ENCODE measurements at regions not wholly inside any gene's neighbourhood (a gene's known extent, or its start where the extent isn't known, plus 50 kb on each side); places are given as distances from the start of the nearest gene placed in this dataset.
A peak's percentile ranks its signal among the peaks of the same experiment; 100 is the strongest.

DNA sequence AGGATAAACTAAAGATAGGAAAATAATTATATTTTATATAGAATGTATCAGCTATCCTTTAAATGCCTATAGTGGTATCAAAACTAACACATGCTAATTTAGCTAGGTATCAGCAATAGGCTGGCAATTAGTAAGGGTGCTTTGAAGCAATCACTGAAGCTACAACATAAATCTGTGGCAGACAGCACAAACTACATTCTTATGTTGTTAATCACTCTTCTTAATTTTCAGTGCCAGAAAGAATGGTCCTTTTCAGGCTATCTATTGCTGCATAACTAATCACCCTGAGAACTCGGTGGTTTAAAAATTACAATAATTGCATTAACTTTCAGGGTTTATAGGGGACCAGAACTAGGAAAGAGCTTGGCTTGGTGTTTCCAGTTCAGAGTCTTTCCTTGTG is 963.1 kb downstream of the EFNB2 start:
- no peaks in the 10 kb centered on the region for H3K36me3 ChIP-seq
- H3K4me3 ChIP-seq (replicated peaks in 1 of 3): no peak overlapping the region
- intact Hi-C loops (cut with DNase I): no loop called here
- H3K27me3 ChIP-seq: no peaks in the 10 kb centered on the region
- H3K9me3 ChIP-seq: no peaks in the 10 kb centered on the region
- no peak overlapping the region for H3K27ac ChIP-seq
- H3K4me1 ChIP-seq: peaks cover 0 to 5% of the 10 kb centered on the region in 2 donors
- TF ChIP-seq POLR2A (IDR thresholded peaks at IDR 0.05): no peak
- no peak for TF ChIP-seq CTCF (IDR thresholded peaks at IDR 0.05)
- no peak for DNase-seq
- WGBS, 2 donors: 86% methylated on average over 1 of the region's 1 CpG

GRCh38 chr13:105569816-105570215 is 965.6 kb downstream of the EFNB2 start:
- H3K4me1 ChIP-seq: peaks cover 0 to 5% of the 10 kb centered on the region in 2 donors
- DNase-seq: no peak
- intact Hi-C loops (cut with DNase I): no loop called here
- H3K27me3 ChIP-seq: no peaks in the 10 kb centered on the region
- H3K4me3 ChIP-seq (replicated peaks in 1 of 3): no peak overlapping the region
- no peaks in the 10 kb centered on the region for H3K36me3 ChIP-seq
- no peaks in the 10 kb centered on the region for H3K9me3 ChIP-seq
- TF ChIP-seq CTCF (IDR thresholded peaks at IDR 0.05) (no peak), POLR2A (IDR thresholded peaks at IDR 0.05) (no peak)
- no peak overlapping the region for H3K27ac ChIP-seq
- WGBS, 2 donors: 94 to 95% methylated on average over 2 of the region's 2 CpGs

GRCh38 chr13:105567951-105568525 is 967.4 kb downstream of the EFNB2 start:
- 50 to 56% methylated on average over 7 of the region's 7 CpGs for WGBS, 2 donors
- H3K4me1 ChIP-seq: peaks cover 0 to 5% of the 10 kb centered on the region in 2 donors
- no peak overlapping the region for H3K4me3 ChIP-seq (replicated peaks in 1 of 3)
- peak; percentile 69 to 77 for DNase-seq
- H3K27ac ChIP-seq: peak overlapping the region; percentile 34 to 62 (median 56)
- H3K9me3 ChIP-seq: no peaks in the 10 kb centered on the region
- H3K36me3 ChIP-seq: no peaks in the 10 kb centered on the region
- TF ChIP-seq CTCF (IDR thresholded peaks at IDR 0.05): no peak
- TF ChIP-seq POLR2A (IDR thresholded peaks at IDR 0.05): no peak
- H3K27me3 ChIP-seq: no peaks in the 10 kb centered on the region
- intact Hi-C loops (cut with DNase I): no loop called here

DNA sequence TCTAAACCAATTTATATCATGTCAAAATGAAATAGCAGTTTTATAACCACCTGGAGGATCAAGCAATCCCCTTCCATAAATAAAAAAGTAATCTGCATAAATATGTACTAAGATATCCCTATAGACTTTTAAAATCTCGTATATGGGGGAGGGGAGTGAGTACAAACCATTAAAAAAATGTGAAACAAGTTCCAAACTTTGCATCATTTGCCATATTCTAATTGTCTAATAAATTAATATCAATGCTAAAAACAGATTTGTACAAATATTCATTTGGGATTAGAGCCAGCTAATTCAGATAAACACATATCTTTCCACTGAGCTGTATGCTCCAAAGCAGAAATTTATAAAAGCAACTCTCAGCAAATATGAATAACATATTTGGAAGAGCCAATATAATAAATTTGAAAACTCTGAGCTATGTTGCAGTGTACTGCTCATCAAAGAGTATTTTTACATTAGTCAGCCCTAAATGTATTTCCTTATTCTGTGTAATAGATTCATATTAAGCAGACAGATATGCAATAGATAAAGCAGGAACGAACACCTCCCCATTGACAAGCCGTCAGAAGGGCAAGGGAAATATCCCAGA is 970.2 kb downstream of the EFNB2 start:
- 76 to 81% methylated on average over 3 of the region's 3 CpGs for WGBS, 2 donors
- H3K27ac ChIP-seq: no peak overlapping the region
- no peaks in the 10 kb centered on the region for H3K9me3 ChIP-seq
- no peak for DNase-seq
- H3K27me3 ChIP-seq: no peaks in the 10 kb centered on the region
- H3K4me3 ChIP-seq (replicated peaks in 1 of 3): no peak overlapping the region
- peaks cover 4 to 9% of the 10 kb centered on the region in 2 donors for H3K4me1 ChIP-seq
- TF ChIP-seq CTCF (IDR thresholded peaks at IDR 0.05) (no peak), POLR2A (IDR thresholded peaks at IDR 0.05) (no peak)
- H3K36me3 ChIP-seq: no peaks in the 10 kb centered on the region
- intact Hi-C loops (cut with DNase I): no loop called here

DNA sequence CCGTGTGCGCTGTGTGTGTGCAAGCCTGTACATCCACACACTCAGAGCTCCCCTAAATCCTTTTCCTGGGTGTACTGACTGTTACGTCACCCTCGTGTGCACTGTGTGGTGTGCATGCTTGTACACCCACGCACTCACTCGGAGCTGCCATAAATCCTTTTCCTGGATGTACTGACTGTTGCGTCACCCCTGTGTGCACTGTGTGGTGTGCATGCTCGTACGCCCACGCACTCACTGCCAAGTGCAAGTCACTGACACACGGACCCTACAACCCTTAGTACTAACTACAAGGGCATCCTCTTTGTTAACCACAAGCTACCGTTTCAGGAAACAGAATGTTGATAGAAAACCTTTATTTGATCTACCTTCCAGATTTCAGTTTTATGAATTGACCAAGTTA is 983.4 kb downstream of the EFNB2 start:
- no peak for TF ChIP-seq CTCF (IDR thresholded peaks at IDR 0.05)
- no peak for TF ChIP-seq POLR2A (IDR thresholded peaks at IDR 0.05)
- Histone ChIP-seq H3K9me3 (no peaks in the 10 kb centered on the region), H3K27me3 (no peaks in the 10 kb centered on the region), H3K4me3 (replicated peaks in 1 of 3) (no peak overlapping the region), H3K27ac (no peak overlapping the region), H3K36me3 (no peaks in the 10 kb centered on the region), H3K4me1 (no peaks in the 10 kb centered on the region)
- 84% methylated on average over 12 of the region's 12 CpGs for WGBS, 2 donors
- intact Hi-C loops (cut with DNase I): no loop called here
- no peak for DNase-seq

Data from thyroid gland (tissue), 4 donors.